Suprapubic skin (tissue), 4 donors: ENCODE measurements at regions not wholly inside any gene's neighbourhood (a gene's known extent, or its start where the extent isn't known, plus 50 kb on each side); places are given as distances from the start of the nearest gene placed in this dataset.

Experiments
- DNase-seq, 2 donors: peaks; one replicate each; pipeline ENCODE4 v3.0.0-alpha.2; 2019; ENCODE audit warnings: low spot score in 2 of 2
- H3K27ac ChIP-seq: fragments of 200-600 bp; sonication (generic); one replicate; pipeline ENCODE4 v1.5.1; 2019
- H3K27me3 ChIP-seq: fragments of 200-600 bp; sonication (generic); one replicate; pipeline ENCODE4 v1.5.1; 2019
- H3K36me3 ChIP-seq: fragments of 200-600 bp; sonication (generic); one replicate; pipeline ENCODE4 v1.5.1; 2019
- H3K4me1 ChIP-seq: fragments of 200-600 bp; sonication (generic); one replicate; pipeline ENCODE4 v1.5.1; 2019
- H3K4me3 ChIP-seq: fragments of 200-600 bp; sonication (generic); one replicate; pipeline ENCODE4 v1.5.1; 2019; ENCODE audit warnings: mild to moderate bottlenecking
- H3K9me3 ChIP-seq: fragments of 200-600 bp; sonication (generic); one replicate; pipeline ENCODE4 v1.5.1; 2019
- CTCF ChIP-seq, 2 donors: fragments of 200-600 bp in 1 of 2; fragments of 450-650 bp in 1 of 2; sonication (generic) in 1 of 2; IDR thresholded peaks; one replicate each; pipeline ENCODE4 v1.5.1; 2016 to 2019; ENCODE audit warnings: antibody characterized with exemption in 2 of 2, mild to moderate bottlenecking in 1 of 2, moderate library complexity in 1 of 2
- EP300 ChIP-seq: sonication (generic); formaldehyde crosslinking; IDR thresholded peaks from one replicate; pipeline ENCODE4 v1.6.1; 2017; ENCODE audit warnings: antibody characterized with exemption
- POLR2A ChIP-seq, 2 donors: fragments of 450-650 bp; IDR thresholded peaks; one replicate each; pipeline ENCODE4 v1.6.1; 2017; ENCODE audit warnings: antibody characterized with exemption in 2 of 2, mild to moderate bottlenecking in 2 of 2, moderate library complexity in 2 of 2
- POLR2AphosphoS5 ChIP-seq, 3 donors: sonication (generic); formaldehyde crosslinking; IDR thresholded peaks; one replicate each; pipeline ENCODE4 v1.6.1; 2017; ENCODE audit warnings: antibody characterized with exemption in 3 of 3
- WGBS: methylation state at CpG from one replicate; pipeline ENCODE4 v1.1.5; 2018; 5-methylcytosine and 5-hydroxymethylcytosine counted together

GRCh38 chr6:9066726-9067125 lies 631.4 kb upstream of the SLC35B3 start:
- Histone ChIP-seq H3K4me3 (no peak overlapping the region), H3K4me1 (peaks cover 14% of the 10 kb centered on the region), H3K27me3 (no peaks in the 10 kb centered on the region), H3K9me3 (no peaks in the 10 kb centered on the region), H3K36me3 (no peaks in the 10 kb centered on the region), H3K27ac (no peak overlapping the region)
- 85% methylated on average over 3 of the region's 3 CpGs for WGBS
- TF ChIP-seq CTCF (IDR thresholded peaks at IDR 0.05) (no peak), POLR2A (IDR thresholded peaks at IDR 0.05) (no peak), POLR2AphosphoS5 (IDR thresholded peaks at IDR 0.05) (no peak), EP300 (no peak)
- no peak for DNase-seq

GRCh38 chr6:9064156-9064555 lies 628.8 kb upstream of the SLC35B3 start:
- H3K36me3 ChIP-seq: no peaks in the 10 kb centered on the region
- 34% methylated on average over 1 of the region's 1 CpG for WGBS
- H3K9me3 ChIP-seq: no peaks in the 10 kb centered on the region
- no peak overlapping the region for H3K4me3 ChIP-seq
- peaks cover 14% of the 10 kb centered on the region for H3K4me1 ChIP-seq
- no peak overlapping the region for H3K27ac ChIP-seq
- no peaks in the 10 kb centered on the region for H3K27me3 ChIP-seq
- TF ChIP-seq EP300: no peak
- TF ChIP-seq CTCF (IDR thresholded peaks at IDR 0.05): no peak
- no peak for TF ChIP-seq POLR2AphosphoS5 (IDR thresholded peaks at IDR 0.05)
- no peak for TF ChIP-seq POLR2A (IDR thresholded peaks at IDR 0.05)
- no peak for DNase-seq

GRCh38 chr6:9062596-9062995 lies 627.3 kb upstream of the SLC35B3 start:
- 58% methylated on average over 2 of the region's 2 CpGs for WGBS

DNA sequence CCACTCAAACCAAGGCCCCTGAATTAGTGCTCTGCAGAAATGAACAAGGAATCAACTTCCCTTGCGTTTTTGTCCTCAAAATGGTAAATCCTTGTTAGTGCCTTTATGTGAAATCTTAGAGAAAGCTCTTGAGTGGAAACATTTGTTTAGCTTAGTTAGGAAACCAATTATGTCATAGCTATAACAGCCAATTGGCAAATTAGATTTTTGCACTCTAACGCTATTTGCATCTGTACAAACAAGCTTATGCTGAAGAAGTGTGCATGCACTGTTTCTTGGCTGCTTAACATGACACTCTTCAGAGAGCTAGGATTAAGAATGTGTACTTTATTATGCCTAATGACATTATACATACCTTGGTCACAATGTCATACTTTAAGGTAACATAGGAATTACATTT lies 622.6 kb upstream of the SLC35B3 start:
- Histone ChIP-seq H3K4me3 (no peak overlapping the region), H3K27ac (no peak overlapping the region), H3K27me3 (no peaks in the 10 kb centered on the region), H3K4me1 (peaks cover 9% of the 10 kb centered on the region), H3K36me3 (no peaks in the 10 kb centered on the region), H3K9me3 (no peaks in the 10 kb centered on the region)
- 40% methylated on average over 2 of the region's 2 CpGs for WGBS
- no peak for DNase-seq
- no peak for TF ChIP-seq POLR2A (IDR thresholded peaks at IDR 0.05)
- no peak for TF ChIP-seq POLR2AphosphoS5 (IDR thresholded peaks at IDR 0.05)
- no peak for TF ChIP-seq CTCF (IDR thresholded peaks at IDR 0.05)
- no peak for TF ChIP-seq EP300

More at GRCh38 chr6:9062596-9062995, 627.3 kb upstream of the SLC35B3 start:
- H3K4me3 ChIP-seq: no peak overlapping the region
- no peaks in the 10 kb centered on the region for H3K27me3 ChIP-seq
- TF ChIP-seq CTCF (IDR thresholded peaks at IDR 0.05): no peak
- no peak for TF ChIP-seq POLR2A (IDR thresholded peaks at IDR 0.05)
- no peak overlapping the region for H3K27ac ChIP-seq
- no peaks in the 10 kb centered on the region for H3K36me3 ChIP-seq
- H3K9me3 ChIP-seq: no peaks in the 10 kb centered on the region
- H3K4me1 ChIP-seq: peaks cover 14% of the 10 kb centered on the region
- no peak for DNase-seq

- Histone ChIP-seq H3K4me3 (no peak overlapping the region), H3K27me3 (no peaks in the 10 kb centered on the region), H3K27ac (no peak overlapping the region), H3K9me3 (no peaks in the 10 kb centered on the region), H3K36me3 (no peaks in the 10 kb centered on the region), H3K4me1 (no peaks in the 10 kb centered on the region)
- DNase-seq: no peak
- TF ChIP-seq POLR2AphosphoS5 (IDR thresholded peaks at IDR 0.05): no peak
- TF ChIP-seq POLR2A (IDR thresholded peaks at IDR 0.05): no peak
- no peak for TF ChIP-seq EP300
- TF ChIP-seq CTCF (IDR thresholded peaks at IDR 0.05): no peak
- WGBS: 52% methylated on average over 2 of the region's 2 CpGs
These were observed 621.2 kb upstream of the SLC35B3 start for GRCh38 chr6:9056556-9056955.
